ENCODE measurements at regions not wholly inside any gene's neighbourhood (a gene's known extent, or its start where the extent isn't known, plus 50 kb on each side); places are given as distances from the start of the nearest gene placed in this dataset.

- Histone ChIP-seq H3K27ac (no peak overlapping the region), H3K36me3 (replicated peaks in 1 of 2; ENCODE audit: insufficient read depth in 1 of 2, low read depth in 2 of 2) (no peaks in the 10 kb centered on the region), H3K4me1 (peaks cover 19% of the 10 kb centered on the region), H3K9me3 (no peaks in the 10 kb centered on the region), H3K4me3 (no peak overlapping the region), H3K27me3 (no peaks in the 10 kb centered on the region)
- 80 to 81% methylated on average over 4 of the region's 4 CpGs for WGBS, 2 donors
- intact Hi-C loops (cut with DNase I), result no loop called here
- DNase-seq (no peak), ATAC-seq (no peak)
- TF ChIP-seq POLR2A (IDR thresholded peaks at IDR 0.05) (no peak), CTCF (IDR thresholded peaks at IDR 0.05) (no peak)
Measured at GRCh38 chr14:86513056-86513455, 983.1 kb downstream of the FLRT2 start.

GRCh38 chr14:86510491-86510890 is 980.5 kb downstream of the FLRT2 start:
- intact Hi-C loops (cut with DNase I), result no loop called here
- no peak for TF ChIP-seq POLR2A (IDR thresholded peaks at IDR 0.05)
- no peak for TF ChIP-seq CTCF (IDR thresholded peaks at IDR 0.05)
- H3K27me3 ChIP-seq, result no peaks in the 10 kb centered on the region
- ATAC-seq (peak; percentile 45), DNase-seq (peak in 3 of 4 donors; percentile 5 to 26 (median 12))
- H3K36me3 ChIP-seq (replicated peaks in 1 of 2; ENCODE audit: insufficient read depth in 1 of 2, low read depth in 2 of 2), result no peaks in the 10 kb centered on the region
- WGBS, 2 donors, result 52 to 71% methylated on average over 5 of the region's 5 CpGs
- H3K4me1 ChIP-seq, result peaks cover 19% of the 10 kb centered on the region
- no peak overlapping the region for H3K4me3 ChIP-seq
- H3K27ac ChIP-seq, result peak overlapping the region in 3 of 4 donors; percentile 7 to 39 (median 38)
- H3K9me3 ChIP-seq, result no peaks in the 10 kb centered on the region

GRCh38 chr14:86505808-86506207 is 975.9 kb downstream of the FLRT2 start:
- TF ChIP-seq CTCF (IDR thresholded peaks at IDR 0.05) (no peak), POLR2A (IDR thresholded peaks at IDR 0.05) (no peak)
- ATAC-seq (no peak), DNase-seq (no peak)
- Histone ChIP-seq H3K36me3 (replicated peaks in 1 of 2; ENCODE audit: insufficient read depth in 1 of 2, low read depth in 2 of 2) (no peaks in the 10 kb centered on the region), H3K4me1 (no peaks in the 10 kb centered on the region), H3K4me3 (no peak overlapping the region), H3K27ac (no peak overlapping the region), H3K27me3 (no peaks in the 10 kb centered on the region), H3K9me3 (no peaks in the 10 kb centered on the region)
- intact Hi-C loops (cut with DNase I), result no loop called here

GRCh38 chr14:86501611-86502010 is 971.7 kb downstream of the FLRT2 start:
- no peaks in the 10 kb centered on the region for H3K27me3 ChIP-seq
- H3K9me3 ChIP-seq, result no peaks in the 10 kb centered on the region
- no peak overlapping the region for H3K27ac ChIP-seq
- 50 to 59% methylated on average over 2 of the region's 2 CpGs for WGBS, 2 donors
- H3K4me1 ChIP-seq, result no peaks in the 10 kb centered on the region
- DNase-seq (no peak), ATAC-seq (no peak)
- H3K36me3 ChIP-seq (replicated peaks in 1 of 2; ENCODE audit: insufficient read depth in 1 of 2, low read depth in 2 of 2), result no peaks in the 10 kb centered on the region
- H3K4me3 ChIP-seq, result no peak overlapping the region
- intact Hi-C loops (cut with DNase I), result no loop called here
- TF ChIP-seq POLR2A (IDR thresholded peaks at IDR 0.05) (no peak), CTCF (IDR thresholded peaks at IDR 0.05) (no peak)

GRCh38 chr14:86491743-86492142 is 961.8 kb downstream of the FLRT2 start:
- intact Hi-C loops (cut with DNase I), result no loop called here
- TF ChIP-seq CTCF (IDR thresholded peaks at IDR 0.05), result no peak
- 11 to 13% methylated on average over 3 of the region's 3 CpGs for WGBS, 2 donors
- no peaks in the 10 kb centered on the region for H3K27me3 ChIP-seq
- no peaks in the 10 kb centered on the region for H3K9me3 ChIP-seq
- DNase-seq (no peak), ATAC-seq (no peak)
- H3K4me3 ChIP-seq, result no peak overlapping the region
- no peak overlapping the region for H3K27ac ChIP-seq
- no peaks in the 10 kb centered on the region for H3K4me1 ChIP-seq
- H3K36me3 ChIP-seq (replicated peaks in 1 of 2; ENCODE audit: insufficient read depth in 1 of 2, low read depth in 2 of 2), result no peaks in the 10 kb centered on the region

All from body of pancreas (tissue), 4 donors.